ENCODE measurements at regions not wholly inside any gene's neighbourhood (a gene's known extent, or its start where the extent isn't known, plus 50 kb on each side); places are given as distances from the start of the nearest gene placed in this dataset.

DNA sequence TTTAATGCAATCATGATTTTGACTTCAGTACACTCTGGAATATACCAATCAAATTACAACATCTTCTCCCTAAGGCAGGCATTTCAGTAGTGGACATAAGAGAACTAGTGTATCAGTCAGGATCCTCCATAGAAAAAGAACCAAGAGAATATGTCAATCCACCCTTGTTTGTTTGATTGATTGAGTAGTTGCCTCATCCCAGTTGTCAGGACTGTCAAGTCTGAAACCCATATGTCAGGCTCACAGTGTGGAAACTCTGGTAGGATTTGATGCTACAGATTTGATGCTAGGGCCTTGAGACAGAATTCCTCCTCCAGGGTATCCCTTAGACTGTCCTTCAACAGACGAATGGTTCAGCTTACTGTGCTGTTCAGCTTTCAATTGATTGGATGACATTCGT lies 375.0 kb downstream of the ETS1 start:
- Mint-ChIP-seq H3K4me1 (no peaks in the 10 kb centered on the region), H3K27ac (no peak overlapping the region), H3K9me3 (peaks cover 37% of the 10 kb centered on the region), H3K4me3 (no peak overlapping the region), H3K36me3 (peaks cover 31% of the 10 kb centered on the region), H3K27me3 (ENCODE audit: low read depth) (no peaks in the 10 kb centered on the region)
- CTCF ChIA-PET: no interaction called here
- POLR2A ChIA-PET: no interaction called here
- TF ChIP-seq PRRX2 (CRISPR knock-in tag; IDR thresholded peaks at IDR 0.05) (no peak), CREM (CRISPR knock-in tag; IDR thresholded peaks at IDR 0.05) (no peak), HMGA2 (CRISPR knock-in tag; IDR thresholded peaks at IDR 0.05) (no peak)
- no peak for DNase-seq (ENCODE audit: low spot score)
- ATAC-seq: no peak

DNA sequence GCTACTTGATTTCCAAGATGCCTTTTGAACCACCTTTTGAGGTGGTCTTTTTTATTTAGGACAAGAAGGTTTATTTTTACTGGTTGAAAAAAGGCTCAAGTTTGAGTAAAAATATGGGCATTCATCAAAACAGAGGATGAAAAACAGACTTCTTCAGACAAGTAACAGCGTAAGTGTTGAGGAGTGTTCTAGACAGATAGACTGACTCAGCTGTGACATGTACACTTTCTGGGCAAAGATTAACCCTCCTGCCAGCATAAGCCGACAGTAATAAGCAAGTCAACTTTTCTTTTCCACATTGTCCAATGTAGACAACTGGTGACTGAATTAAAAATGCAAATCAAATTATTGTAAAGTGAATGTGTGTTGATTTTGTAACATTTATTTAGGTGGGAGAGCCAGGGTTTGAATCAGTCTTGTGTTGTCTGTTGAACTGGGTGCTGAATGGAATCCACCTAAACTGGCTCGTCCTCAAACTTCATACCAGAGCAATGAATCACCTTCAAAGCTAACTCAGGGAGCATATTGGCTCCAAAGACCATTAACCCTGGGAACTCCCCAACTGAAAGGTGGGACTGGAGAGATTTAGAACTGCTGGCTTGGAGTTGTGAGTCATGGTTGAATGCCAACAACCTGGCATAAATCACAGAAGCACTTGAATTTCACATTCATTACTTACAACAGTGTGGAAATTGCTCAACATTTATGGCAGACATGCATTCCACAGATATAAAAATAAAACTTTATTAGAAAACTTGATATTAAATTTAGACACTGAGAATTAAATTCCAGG lies 377.0 kb downstream of the ETS1 start:
- DNase-seq (ENCODE audit: low spot score): no peak
- POLR2A ChIA-PET: no interaction called here
- no peaks in the 10 kb centered on the region for H3K4me1 Mint-ChIP-seq
- no peak overlapping the region for H3K27ac Mint-ChIP-seq
- peaks cover 14% of the 10 kb centered on the region for H3K36me3 Mint-ChIP-seq
- CTCF ChIA-PET: no interaction called here
- TF ChIP-seq, protein P1, sequence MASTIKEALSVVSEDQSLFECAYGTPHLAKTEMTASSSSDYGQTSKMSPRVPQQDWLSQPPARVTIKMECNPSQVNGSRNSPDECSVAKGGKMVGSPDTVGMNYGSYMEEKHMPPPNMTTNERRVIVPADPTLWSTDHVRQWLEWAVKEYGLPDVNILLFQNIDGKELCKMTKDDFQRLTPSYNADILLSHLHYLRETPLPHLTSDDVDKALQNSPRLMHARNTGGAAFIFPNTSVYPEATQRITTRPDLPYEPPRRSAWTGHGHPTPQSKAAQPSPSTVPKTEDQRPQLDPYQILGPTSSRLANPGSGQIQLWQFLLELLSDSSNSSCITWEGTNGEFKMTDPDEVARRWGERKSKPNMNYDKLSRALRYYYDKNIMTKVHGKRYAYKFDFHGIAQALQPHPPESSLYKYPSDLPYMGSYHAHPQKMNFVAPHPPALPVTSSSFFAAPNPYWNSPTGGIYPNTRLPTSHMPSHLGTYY (CRISPR knock-in tag; IDR thresholded peaks at IDR 0.05): no peak
- TF ChIP-seq ZBTB21 (CRISPR knock-in tag; IDR thresholded peaks at IDR 0.05; ENCODE audit: borderline replicate concordance): no peak
- no peak for TF ChIP-seq ZNF232 (CRISPR knock-in tag; IDR thresholded peaks at IDR 0.05)
- ATAC-seq: peak; percentile 82
- peaks cover 26% of the 10 kb centered on the region for H3K9me3 Mint-ChIP-seq
- no peak overlapping the region for H3K4me3 Mint-ChIP-seq
- no peaks in the 10 kb centered on the region for H3K27me3 Mint-ChIP-seq (ENCODE audit: low read depth)

DNA sequence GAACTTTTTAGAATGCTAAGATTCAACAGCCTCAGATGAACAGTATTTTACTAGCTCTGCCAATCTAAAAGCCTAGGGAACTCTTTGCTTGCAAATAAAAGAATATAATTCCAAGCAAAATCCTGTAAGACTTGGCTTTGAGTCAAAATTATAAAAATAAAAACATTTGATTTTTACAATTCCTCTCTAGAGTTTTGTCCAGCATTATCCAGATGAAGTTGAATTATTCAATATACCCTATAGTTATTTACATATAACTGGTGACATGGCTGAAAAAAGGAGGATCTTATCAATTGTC lies 378.3 kb downstream of the ETS1 start:
- no peak overlapping the region for H3K4me3 Mint-ChIP-seq
- POLR2A ChIA-PET: no interaction called here

DNA sequence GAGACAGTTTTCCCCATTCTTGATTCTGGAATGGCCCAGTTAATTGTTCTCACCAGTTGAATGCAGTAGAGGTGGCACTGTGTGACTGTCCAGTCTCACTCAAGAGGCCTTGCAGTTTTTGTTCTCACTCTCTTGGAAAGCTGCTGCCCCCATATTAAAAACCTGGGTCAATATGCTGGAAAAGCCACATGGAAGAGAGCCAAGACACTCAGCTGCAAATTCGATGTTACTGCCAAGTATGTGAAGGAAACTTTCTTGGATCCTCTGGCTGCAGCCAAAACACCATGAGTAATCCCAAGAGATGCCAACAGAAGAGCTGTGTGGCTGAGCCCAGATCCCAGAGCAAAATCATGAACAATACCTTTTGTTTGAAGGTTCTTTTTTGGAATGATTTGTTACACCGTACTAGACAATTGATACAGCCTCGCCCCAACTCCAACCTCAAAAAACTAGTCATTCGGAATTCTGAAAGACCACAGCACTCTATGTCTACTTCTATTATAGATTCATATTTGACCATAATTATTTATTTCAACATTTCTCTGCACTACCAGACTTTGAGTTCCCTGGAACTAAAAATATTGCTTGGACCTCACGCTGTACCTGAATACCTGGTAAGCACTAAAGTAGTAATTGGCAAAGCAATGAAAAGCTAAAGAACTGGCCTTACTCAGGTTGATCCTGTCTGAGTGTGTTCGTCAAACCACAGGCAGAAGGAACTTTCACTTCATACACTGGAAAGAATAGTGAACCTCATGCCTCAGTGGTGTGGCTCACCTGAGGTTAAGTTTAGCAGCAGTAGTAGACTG lies 378.8 kb downstream of the ETS1 start:
- ATAC-seq (no peak), DNase-seq (ENCODE audit: low spot score) (no peak)
- no peak overlapping the region for H3K4me3 Mint-ChIP-seq
- ChIA-PET CTCF (no interaction called here), POLR2A (no interaction called here)
- H3K9me3 Mint-ChIP-seq: peaks cover 11% of the 10 kb centered on the region
- H3K36me3 Mint-ChIP-seq: no peaks in the 10 kb centered on the region; the same call in 1 of the 2 replicates
- H3K4me1 Mint-ChIP-seq: no peaks in the 10 kb centered on the region
- no peak overlapping the region for H3K27ac Mint-ChIP-seq
- TF ChIP-seq FOXJ3 (CRISPR knock-in tag; IDR thresholded peaks at IDR 0.05; ENCODE audit: borderline replicate concordance): no peak
- TF ChIP-seq, protein P2, sequence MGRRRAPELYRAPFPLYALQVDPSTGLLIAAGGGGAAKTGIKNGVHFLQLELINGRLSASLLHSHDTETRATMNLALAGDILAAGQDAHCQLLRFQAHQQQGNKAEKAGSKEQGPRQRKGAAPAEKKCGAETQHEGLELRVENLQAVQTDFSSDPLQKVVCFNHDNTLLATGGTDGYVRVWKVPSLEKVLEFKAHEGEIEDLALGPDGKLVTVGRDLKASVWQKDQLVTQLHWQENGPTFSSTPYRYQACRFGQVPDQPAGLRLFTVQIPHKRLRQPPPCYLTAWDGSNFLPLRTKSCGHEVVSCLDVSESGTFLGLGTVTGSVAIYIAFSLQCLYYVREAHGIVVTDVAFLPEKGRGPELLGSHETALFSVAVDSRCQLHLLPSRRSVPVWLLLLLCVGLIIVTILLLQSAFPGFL (CRISPR knock-in tag; IDR thresholded peaks at IDR 0.05; ENCODE audit: borderline replicate concordance): no peak
- TF ChIP-seq ESRRA (CRISPR knock-in tag; IDR thresholded peaks at IDR 0.05; ENCODE audit: borderline replicate concordance): no peak
- TF ChIP-seq, protein P3, sequence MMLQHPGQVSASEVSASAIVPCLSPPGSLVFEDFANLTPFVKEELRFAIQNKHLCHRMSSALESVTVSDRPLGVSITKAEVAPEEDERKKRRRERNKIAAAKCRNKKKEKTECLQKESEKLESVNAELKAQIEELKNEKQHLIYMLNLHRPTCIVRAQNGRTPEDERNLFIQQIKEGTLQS (CRISPR knock-in tag; conservative IDR thresholded peaks at IDR 0.05): no peak
- TF ChIP-seq JAZF1 (CRISPR knock-in tag; IDR thresholded peaks at IDR 0.05): no peak
- H3K27me3 Mint-ChIP-seq (ENCODE audit: low read depth): no peaks in the 10 kb centered on the region

More for the DNA sequence above, 378.3 kb downstream of the ETS1 start:
- H3K27me3 Mint-ChIP-seq (ENCODE audit: low read depth): no peaks in the 10 kb centered on the region
- H3K9me3 Mint-ChIP-seq: peaks cover 16% of the 10 kb centered on the region
- CTCF ChIA-PET: no interaction called here
- no peaks in the 10 kb centered on the region for H3K4me1 Mint-ChIP-seq
- DNase-seq (ENCODE audit: low spot score) (no peak), ATAC-seq (no peak)
- peaks cover 4% of the 10 kb centered on the region for H3K36me3 Mint-ChIP-seq
- TF ChIP-seq ATF1 (CRISPR knock-in tag; IDR thresholded peaks at IDR 0.05): no peak
- no peak overlapping the region for H3K27ac Mint-ChIP-seq

DNA sequence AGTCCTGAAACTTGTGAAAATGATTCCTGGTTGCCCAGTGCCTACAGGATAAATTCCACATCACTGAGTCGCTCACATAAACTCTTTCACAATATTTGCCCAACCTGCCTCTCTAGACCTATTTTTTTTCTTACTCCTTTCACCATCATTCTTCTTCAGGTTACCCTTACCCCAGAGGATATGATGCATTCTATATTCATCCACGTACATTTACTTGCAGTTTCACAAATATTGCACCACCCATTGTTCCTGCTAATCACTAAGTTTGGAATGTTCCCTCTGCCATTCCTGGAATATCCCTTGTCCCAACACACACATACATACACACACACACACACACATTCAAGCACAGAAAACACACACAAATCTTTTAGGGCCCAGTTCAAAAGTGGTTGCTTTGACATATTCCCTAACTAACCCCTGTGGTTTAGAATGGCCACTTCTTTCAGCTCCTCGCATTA lies 379.5 kb downstream of the ETS1 start:
- DNase-seq (ENCODE audit: low spot score) (no peak), ATAC-seq (no peak)
- Mint-ChIP-seq H3K9me3 (peaks cover 6% of the 10 kb centered on the region; the same call in 1 of the 2 replicates), H3K4me3 (no peak overlapping the region), H3K27me3 (ENCODE audit: low read depth) (no peaks in the 10 kb centered on the region), H3K36me3 (no peaks in the 10 kb centered on the region), H3K27ac (no peak overlapping the region), H3K4me1 (no peaks in the 10 kb centered on the region)
- ChIA-PET POLR2A (no interaction called here), CTCF (no interaction called here)
- TF ChIP-seq NFYB (CRISPR knock-in tag; conservative IDR thresholded peaks at IDR 0.05; ENCODE audit: low read depth) (no peak), CREB1 (CRISPR knock-in tag; IDR thresholded peaks at IDR 0.05) (no peak)
- TF ChIP-seq, protein P4, sequence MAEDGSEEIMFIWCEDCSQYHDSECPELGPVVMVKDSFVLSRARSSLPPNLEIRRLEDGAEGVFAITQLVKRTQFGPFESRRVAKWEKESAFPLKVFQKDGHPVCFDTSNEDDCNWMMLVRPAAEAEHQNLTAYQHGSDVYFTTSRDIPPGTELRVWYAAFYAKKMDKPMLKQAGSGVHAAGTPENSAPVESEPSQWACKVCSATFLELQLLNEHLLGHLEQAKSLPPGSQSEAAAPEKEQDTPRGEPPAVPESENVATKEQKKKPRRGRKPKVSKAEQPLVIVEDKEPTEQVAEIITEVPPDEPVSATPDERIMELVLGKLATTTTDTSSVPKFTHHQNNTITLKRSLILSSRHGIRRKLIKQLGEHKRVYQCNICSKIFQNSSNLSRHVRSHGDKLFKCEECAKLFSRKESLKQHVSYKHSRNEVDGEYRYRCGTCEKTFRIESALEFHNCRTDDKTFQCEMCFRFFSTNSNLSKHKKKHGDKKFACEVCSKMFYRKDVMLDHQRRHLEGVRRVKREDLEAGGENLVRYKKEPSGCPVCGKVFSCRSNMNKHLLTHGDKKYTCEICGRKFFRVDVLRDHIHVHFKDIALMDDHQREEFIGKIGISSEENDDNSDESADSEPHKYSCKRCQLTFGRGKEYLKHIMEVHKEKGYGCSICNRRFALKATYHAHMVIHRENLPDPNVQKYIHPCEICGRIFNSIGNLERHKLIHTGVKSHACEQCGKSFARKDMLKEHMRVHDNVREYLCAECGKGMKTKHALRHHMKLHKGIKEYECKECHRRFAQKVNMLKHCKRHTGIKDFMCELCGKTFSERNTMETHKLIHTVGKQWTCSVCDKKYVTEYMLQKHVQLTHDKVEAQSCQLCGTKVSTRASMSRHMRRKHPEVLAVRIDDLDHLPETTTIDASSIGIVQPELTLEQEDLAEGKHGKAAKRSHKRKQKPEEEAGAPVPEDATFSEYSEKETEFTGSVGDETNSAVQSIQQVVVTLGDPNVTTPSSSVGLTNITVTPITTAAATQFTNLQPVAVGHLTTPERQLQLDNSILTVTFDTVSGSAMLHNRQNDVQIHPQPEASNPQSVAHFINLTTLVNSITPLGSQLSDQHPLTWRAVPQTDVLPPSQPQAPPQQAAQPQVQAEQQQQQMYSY (CRISPR knock-in tag; IDR thresholded peaks at IDR 0.05): no peak
- TF ChIP-seq, protein P5, sequence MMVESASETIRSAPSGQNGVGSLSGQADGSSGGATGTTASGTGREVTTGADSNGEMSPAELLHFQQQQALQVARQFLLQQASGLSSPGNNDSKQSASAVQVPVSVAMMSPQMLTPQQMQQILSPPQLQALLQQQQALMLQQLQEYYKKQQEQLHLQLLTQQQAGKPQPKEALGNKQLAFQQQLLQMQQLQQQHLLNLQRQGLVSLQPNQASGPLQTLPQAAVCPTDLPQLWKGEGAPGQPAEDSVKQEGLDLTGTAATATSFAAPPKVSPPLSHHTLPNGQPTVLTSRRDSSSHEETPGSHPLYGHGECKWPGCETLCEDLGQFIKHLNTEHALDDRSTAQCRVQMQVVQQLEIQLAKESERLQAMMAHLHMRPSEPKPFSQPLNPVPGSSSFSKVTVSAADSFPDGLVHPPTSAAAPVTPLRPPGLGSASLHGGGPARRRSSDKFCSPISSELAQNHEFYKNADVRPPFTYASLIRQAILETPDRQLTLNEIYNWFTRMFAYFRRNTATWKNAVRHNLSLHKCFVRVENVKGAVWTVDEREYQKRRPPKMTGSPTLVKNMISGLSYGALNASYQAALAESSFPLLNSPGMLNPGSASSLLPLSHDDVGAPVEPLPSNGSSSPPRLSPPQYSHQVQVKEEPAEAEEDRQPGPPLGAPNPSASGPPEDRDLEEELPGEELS (CRISPR knock-in tag; IDR thresholded peaks at IDR 0.05): no peak

Data from WTC11 (cell line).